ENCODE measurements at regions not wholly inside any gene's neighbourhood (a gene's known extent, or its start where the extent isn't known, plus 50 kb on each side); places are given as distances from the start of the nearest gene placed in this dataset.

DNA sequence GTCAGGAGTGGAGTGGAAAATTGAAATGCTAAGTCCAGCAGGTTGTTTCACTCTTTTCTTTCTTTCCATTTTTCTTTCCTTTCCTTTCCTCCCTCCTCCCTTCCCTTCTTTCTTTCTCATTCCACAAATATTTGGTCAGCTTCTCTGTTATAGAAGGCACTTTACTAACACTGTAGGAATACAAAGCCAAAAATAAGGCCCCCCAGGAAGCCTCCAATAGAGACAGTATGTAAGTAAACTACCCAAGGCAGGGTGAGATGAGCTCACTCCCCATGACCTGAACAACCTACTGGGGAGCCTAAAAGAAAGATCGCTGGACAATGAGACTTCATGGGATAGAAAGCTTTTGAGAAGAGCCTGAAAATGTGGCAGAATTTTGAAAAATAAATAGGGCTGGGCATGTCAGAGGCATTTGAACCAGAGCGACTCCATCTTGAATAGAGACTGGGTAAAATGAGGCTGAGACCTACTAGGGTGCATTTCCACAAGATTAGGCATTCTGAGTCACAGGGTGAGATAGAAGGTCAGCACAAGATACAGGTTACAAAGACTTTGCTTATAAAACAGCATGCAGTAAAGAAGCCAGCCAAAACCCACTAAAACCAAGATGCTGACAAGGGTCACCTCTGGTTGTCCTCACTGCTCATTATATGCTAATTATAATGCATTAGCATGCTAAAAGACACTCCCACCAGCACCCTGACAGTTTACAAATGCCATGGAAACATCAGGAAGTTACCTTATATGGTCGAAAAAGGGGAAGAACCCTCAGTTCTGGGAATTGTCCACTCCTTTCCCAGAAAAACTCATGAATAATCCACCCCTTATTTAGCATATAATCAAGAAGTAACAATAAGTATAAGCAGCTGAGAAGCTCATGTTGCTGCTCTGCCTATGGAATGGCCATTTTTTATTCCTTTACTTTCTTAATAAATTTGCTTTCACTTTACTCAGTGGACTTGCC is 158.9 kb upstream of the EGFLAM start:
- no peak for DNase-seq (ENCODE audit: low read depth in 2 of 2)

GRCh38 chr5:38094889-38095288 is 163.5 kb upstream of the EGFLAM start:
- no peak for DNase-seq (ENCODE audit: low read depth in 2 of 2)

GRCh38 chr5:38093855-38094254 is 164.5 kb upstream of the EGFLAM start:
- DNase-seq (ENCODE audit: low read depth in 2 of 2), result no peak

DNA sequence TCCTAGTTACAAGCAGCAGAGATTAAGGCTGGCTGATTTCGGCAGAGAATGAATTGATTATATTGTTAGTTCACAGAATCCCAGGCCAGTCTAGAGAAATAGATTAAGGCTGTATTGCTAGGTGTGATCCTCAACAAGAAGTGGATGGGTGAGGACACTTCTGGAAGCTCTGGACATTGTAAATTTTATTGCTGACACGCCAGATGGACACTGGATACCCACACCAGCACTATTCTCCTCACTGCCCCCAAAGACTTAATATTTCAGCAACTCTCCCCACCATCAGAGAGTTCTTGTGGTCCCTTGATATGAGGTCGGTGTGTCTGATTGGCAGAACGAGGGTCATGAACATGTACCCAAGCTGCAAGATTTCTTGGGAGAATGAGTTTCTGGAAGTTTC is 171.6 kb upstream of the EGFLAM start:
- DNase-seq (ENCODE audit: low read depth in 2 of 2), result no peak

GRCh38 chr5:38079620-38080402 is 178.5 kb upstream of the EGFLAM start:
- DNase-seq (ENCODE audit: low read depth in 2 of 2), result no peak

- DNase-seq (ENCODE audit: low read depth in 2 of 2), result no peak
Measured at GRCh38 chr5:38078161-38078560, 180.2 kb upstream of the EGFLAM start.

DNA sequence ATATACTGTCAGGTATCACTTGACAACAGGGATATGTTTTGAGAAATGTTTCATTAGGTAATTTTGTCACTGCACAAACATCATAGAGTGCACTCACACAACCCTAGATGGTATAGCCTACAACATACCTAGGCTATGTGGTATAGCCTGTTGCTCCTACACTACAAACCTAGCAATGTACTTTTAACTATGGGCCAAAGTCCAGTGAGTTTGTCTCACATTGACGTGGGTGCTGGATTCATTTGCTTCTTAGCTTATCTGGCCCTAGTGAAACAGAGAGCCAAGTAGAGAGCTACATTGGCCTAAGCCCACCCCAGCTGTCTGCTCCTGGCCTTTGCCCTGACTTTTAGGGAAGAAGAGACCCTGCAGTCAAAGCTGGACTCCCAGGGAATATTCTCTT is 180.7 kb upstream of the EGFLAM start:
- no peak for DNase-seq (ENCODE audit: low read depth in 2 of 2)

- DNase-seq (ENCODE audit: low read depth in 2 of 2), result no peak
Measured at GRCh38 chr5:38071831-38072694, 186.3 kb upstream of the EGFLAM start.

- no peak for DNase-seq (ENCODE audit: low read depth in 2 of 2)
Measured at GRCh38 chr5:38070304-38070950, 187.9 kb upstream of the EGFLAM start.

- DNase-seq (ENCODE audit: low read depth in 2 of 2), result no peak
Measured at GRCh38 chr5:38069360-38069759, 189.0 kb upstream of the EGFLAM start.

GRCh38 chr5:38060354-38060753 is 198.0 kb upstream of the EGFLAM start:
- DNase-seq (ENCODE audit: low read depth in 2 of 2), result peak in 1 of 2 experiments; percentile 2

- no peak for DNase-seq (ENCODE audit: low read depth in 2 of 2)
Measured at GRCh38 chr5:38059876-38060275, 198.5 kb upstream of the EGFLAM start.

DNA sequence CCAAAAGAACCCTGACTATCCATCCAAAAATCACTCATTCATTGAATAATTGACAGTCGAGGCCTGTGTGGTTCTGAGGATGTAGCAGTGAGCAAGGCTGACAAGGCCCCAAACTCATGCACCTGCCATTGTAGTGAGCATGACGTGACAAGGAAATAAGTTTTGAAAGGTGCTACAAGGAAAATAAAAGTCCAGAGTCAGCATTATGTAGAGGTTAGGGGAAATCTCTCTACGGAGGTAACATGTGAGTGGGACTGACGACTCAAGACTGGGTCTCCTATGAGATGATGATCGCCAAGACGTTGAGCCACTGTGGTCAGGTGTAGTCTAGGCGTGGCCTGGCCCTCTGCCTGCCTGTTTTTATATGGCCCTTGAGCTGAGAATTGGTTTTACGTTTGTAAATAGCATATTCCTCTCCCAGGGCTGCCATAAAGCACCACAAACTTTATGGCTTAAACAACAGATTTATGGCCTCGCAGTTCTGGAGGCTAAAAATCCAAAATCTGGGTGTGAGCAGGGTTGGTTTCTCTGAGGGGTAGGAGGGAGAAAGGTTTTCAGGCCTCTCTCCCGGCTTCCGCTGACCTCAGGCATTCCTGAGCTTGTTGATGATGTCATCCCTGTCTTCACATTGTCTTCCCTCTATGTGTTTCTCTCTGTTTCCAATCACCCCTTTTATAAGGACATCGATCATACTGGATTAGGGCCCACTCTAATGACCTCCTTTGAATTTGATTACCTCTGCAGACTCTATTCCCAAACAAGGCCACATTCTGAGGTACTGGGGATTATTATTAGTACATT is 206.4 kb upstream of the EGFLAM start:
- no peak for DNase-seq (ENCODE audit: low read depth in 2 of 2)

- no peak for DNase-seq (ENCODE audit: low read depth in 2 of 2)
Measured at GRCh38 chr5:38048400-38048799, 208.6 kb upstream of the GDNF start.

GRCh38 chr5:38046103-38046502 is 206.3 kb upstream of the GDNF start:
- DNase-seq (ENCODE audit: low read depth in 2 of 2), result no peak

DNA sequence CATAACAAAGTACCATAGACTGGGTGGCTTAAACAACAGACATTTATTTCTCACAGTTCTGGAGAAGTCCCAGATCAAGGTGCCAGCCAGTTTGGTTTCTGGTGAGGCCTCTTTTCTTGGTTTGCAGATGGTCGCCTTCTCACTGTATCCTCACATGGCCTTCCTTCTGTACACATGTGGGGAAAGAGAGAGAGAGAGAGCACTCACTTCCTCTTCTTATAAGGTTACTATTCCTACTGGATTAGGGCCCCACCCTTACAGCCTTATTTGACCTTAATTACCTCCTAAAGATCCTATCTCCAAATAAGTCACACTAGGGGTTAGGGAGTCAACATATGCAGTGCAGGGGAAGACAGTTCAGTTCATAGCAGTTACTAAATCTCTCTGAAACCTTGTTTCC is 205.6 kb upstream of the GDNF start:
- DNase-seq (ENCODE audit: low read depth in 2 of 2), result no peak

GRCh38 chr5:38039826-38040225 is 200.0 kb upstream of the GDNF start:
- no peak for DNase-seq (ENCODE audit: low read depth in 2 of 2)

- DNase-seq (ENCODE audit: low read depth in 2 of 2), result no peak
Measured at GRCh38 chr5:38039091-38039490, 199.2 kb upstream of the GDNF start.

DNA sequence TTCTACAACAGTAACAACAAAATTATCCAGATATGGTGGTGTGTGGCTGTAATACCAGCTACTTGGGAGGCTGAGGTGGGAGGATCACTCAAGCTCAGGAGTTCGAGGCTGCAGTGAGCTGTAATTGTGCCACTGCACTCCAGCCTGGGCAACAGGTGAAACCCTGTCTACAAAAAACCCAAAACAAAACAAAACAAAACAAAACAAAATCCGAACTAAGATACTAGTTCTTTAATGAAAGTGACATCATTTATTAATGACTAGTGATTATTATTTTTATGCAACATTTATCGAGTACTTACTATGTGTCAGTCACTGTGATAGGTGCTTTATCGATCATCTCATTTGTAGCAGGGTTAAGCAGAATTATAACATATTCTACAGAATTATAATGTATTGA is 196.9 kb upstream of the GDNF start:
- DNase-seq (ENCODE audit: low read depth in 2 of 2), result no peak

- no peak for DNase-seq (ENCODE audit: low read depth in 2 of 2)
Measured at GRCh38 chr5:38032149-38032548, 192.3 kb upstream of the GDNF start.

GRCh38 chr5:38031304-38031703 is 191.5 kb upstream of the GDNF start:
- DNase-seq (ENCODE audit: low read depth in 2 of 2), result no peak
